ENCODE measurements at regions not wholly inside any gene's neighbourhood (a gene's known extent, or its start where the extent isn't known, plus 50 kb on each side); places are given as distances from the start of the nearest gene placed in this dataset.

DNA sequence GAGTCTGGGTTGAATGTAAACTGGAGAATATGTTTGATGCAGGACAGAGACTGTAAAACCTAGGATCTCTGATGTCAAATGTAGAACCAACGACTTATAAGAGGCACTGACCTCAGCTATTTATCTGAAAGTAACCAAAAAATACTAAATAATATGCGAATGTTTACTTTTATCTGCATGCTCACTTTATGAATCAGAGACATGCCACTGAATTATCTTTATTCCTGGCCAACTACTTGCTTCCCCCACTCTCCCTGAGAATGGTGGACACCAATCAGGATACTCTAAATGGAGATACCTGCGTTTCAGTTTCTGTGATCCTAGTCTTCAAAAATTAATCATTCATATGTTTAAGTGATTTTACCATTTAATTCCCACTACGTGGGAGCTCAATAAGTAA lies 1038.4 kb upstream of the PABPC4L start:
- CTCF ChIA-PET: no interaction called here
- no peak for FAIRE-seq
- no peaks in the 10 kb centered on the region for H3K9me3 ChIP-seq
- no peaks in the 10 kb centered on the region for H3K4me1 ChIP-seq
- H3K27ac ChIP-seq: no peak overlapping the region
- WGBS (ENCODE audit: missing lambda C conversion rate): 10% methylated on average over 4 of the region's 4 CpGs
- H3K4me3 ChIP-seq: no peak overlapping the region
- POLR2A ChIA-PET: no interaction called here
- no peak for ATAC-seq
- no peak for TF ChIP-seq SMC3 (IDR thresholded peaks at IDR 0.05)
- no peak for TF ChIP-seq FOXS1 (CRISPR knock-in tag; IDR thresholded peaks at IDR 0.05)
- TF ChIP-seq, protein P1, sequence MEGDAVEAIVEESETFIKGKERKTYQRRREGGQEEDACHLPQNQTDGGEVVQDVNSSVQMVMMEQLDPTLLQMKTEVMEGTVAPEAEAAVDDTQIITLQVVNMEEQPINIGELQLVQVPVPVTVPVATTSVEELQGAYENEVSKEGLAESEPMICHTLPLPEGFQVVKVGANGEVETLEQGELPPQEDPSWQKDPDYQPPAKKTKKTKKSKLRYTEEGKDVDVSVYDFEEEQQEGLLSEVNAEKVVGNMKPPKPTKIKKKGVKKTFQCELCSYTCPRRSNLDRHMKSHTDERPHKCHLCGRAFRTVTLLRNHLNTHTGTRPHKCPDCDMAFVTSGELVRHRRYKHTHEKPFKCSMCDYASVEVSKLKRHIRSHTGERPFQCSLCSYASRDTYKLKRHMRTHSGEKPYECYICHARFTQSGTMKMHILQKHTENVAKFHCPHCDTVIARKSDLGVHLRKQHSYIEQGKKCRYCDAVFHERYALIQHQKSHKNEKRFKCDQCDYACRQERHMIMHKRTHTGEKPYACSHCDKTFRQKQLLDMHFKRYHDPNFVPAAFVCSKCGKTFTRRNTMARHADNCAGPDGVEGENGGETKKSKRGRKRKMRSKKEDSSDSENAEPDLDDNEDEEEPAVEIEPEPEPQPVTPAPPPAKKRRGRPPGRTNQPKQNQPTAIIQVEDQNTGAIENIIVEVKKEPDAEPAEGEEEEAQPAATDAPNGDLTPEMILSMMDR (IDR thresholded peaks at IDR 0.05): no peak
- H3K4me2 ChIP-seq: no peak overlapping the region
- DNase-seq (ENCODE audit: low read depth in 1 of 2, low spot score in 1 of 2): no peak

DNA sequence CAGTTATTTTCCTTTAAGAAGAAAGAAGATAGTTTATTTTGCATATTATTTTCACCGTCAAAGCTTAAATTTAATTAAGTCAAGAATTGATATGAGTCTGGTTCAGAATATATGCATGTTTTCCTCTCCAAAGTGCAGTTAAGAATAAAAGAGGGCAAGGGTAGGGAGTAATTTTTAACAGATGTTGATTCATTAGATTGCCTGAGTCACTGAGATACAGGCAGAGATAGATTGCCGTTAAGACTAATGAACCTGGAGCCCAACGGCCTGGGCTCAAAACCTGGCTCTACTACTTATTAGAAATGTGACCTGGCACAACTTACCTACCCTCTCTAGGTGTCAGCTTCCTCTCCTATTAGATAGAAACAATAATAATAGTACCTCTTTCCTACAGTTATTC lies 1037.4 kb upstream of the PABPC4L start:
- Histone ChIP-seq H3K4me3 (no peak overlapping the region), H3K4me2 (no peak overlapping the region), H3K27ac (no peak overlapping the region), H3K9me3 (no peaks in the 10 kb centered on the region), H3K4me1 (no peaks in the 10 kb centered on the region)
- FAIRE-seq: no peak
- 43% methylated on average over 3 of the region's 3 CpGs for WGBS (ENCODE audit: missing lambda C conversion rate)
- no peak for TF ChIP-seq SMC3 (IDR thresholded peaks at IDR 0.05)
- TF ChIP-seq ZFP36 (IDR thresholded peaks at IDR 0.05; ENCODE audit: borderline replicate concordance, partially characterized antibody): no peak
- TF ChIP-seq SREBF2 (IDR thresholded peaks at IDR 0.05): no peak
- no peak for TF ChIP-seq NFE2L2 (conservative IDR thresholded peaks at IDR 0.05; ENCODE audit: low read length)
- TF ChIP-seq POLR2AphosphoS2 (conservative IDR thresholded peaks at IDR 0.05; ENCODE audit: low read length): no peak
- TF ChIP-seq TFCP2L1 (CRISPR knock-in tag; IDR thresholded peaks at IDR 0.05): no peak
- TF ChIP-seq GATA3 (IDR thresholded peaks at IDR 0.05; ENCODE audit: borderline replicate concordance): no peak
- TF ChIP-seq KDM1A (IDR thresholded peaks at IDR 0.05; ENCODE audit: low read depth): no peak
- TF ChIP-seq, protein P2, sequence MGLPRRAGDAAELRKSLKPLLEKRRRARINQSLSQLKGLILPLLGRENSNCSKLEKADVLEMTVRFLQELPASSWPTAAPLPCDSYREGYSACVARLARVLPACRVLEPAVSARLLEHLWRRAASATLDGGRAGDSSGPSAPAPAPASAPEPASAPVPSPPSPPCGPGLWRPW (IDR thresholded peaks at IDR 0.05): no peak
- ChIA-PET CTCF (no interaction called here), POLR2A (no interaction called here)
- DNase-seq (ENCODE audit: low read depth in 1 of 2, low spot score in 1 of 2): no peak
- ATAC-seq: no peak

DNA sequence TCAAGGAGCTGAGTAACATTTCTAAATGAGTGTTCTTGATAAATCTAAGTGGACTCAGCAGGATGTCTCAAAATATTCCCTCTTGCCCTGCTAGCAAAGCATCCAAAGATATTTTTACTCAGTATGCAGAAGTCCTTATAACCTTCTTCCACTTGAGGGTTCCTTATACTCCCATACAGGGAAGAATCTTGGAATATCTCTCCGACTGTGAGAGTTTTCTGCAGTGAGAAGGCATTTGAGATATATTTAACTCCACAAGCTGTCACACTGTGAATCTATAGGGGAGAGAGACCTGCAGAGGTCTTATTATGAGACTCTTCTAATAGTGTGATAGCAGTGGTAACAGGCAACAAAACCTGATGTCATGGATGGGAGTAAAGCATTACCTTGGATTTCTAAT lies 1034.5 kb upstream of the PABPC4L start:
- WGBS (ENCODE audit: missing lambda C conversion rate): 38% methylated on average over 1 of the region's 1 CpG
- H3K27ac ChIP-seq: no peak overlapping the region
- ATAC-seq (no peak), FAIRE-seq (no peak), DNase-seq (ENCODE audit: low read depth in 1 of 2, low spot score in 1 of 2) (no peak)
- ChIA-PET CTCF (no interaction called here), POLR2A (no interaction called here)
- no peaks in the 10 kb centered on the region for H3K4me1 ChIP-seq
- no peaks in the 10 kb centered on the region for H3K9me3 ChIP-seq
- H3K4me3 ChIP-seq: no peak overlapping the region
- TF ChIP-seq HEYL (CRISPR knock-in tag; IDR thresholded peaks at IDR 0.05) (no peak), HOXA7 (CRISPR knock-in tag; IDR thresholded peaks at IDR 0.05) (no peak), FOSB (CRISPR knock-in tag; IDR thresholded peaks at IDR 0.05) (no peak), ZNF302 (CRISPR knock-in tag; IDR thresholded peaks at IDR 0.05) (no peak), RAD21 (conservative IDR thresholded peaks at IDR 0.05 in 1 of 2, IDR thresholded peaks at IDR 0.05 in 1 of 2) (no peak), RFX5 (IDR thresholded peaks at IDR 0.05) (no peak), TFCP2L1 (CRISPR knock-in tag; IDR thresholded peaks at IDR 0.05) (no peak), ZC3H11A (IDR thresholded peaks at IDR 0.05) (no peak), EHF (CRISPR knock-in tag; IDR thresholded peaks at IDR 0.05) (no peak), POLR2A (IDR thresholded peaks at IDR 0.05; ENCODE audit: low read length) (no peak), BHLHE40 (IDR thresholded peaks at IDR 0.05; ENCODE audit: low read depth, low read length) (no peak), SREBF2 (IDR thresholded peaks at IDR 0.05) (no peak), HOXB13 (CRISPR knock-in tag; IDR thresholded peaks at IDR 0.05; ENCODE audit: low read depth) (no peak), MAFK (IDR thresholded peaks at IDR 0.05; ENCODE audit: partially characterized antibody) (no peak), ZSCAN20 (CRISPR knock-in tag; IDR thresholded peaks at IDR 0.05) (no peak), TP53 (CRISPR knock-in tag; IDR thresholded peaks at IDR 0.05) (no peak), CBX8 (IDR thresholded peaks at IDR 0.05) (no peak), EP300 (IDR thresholded peaks at IDR 0.05) (no peak)
- TF ChIP-seq, protein P3, sequence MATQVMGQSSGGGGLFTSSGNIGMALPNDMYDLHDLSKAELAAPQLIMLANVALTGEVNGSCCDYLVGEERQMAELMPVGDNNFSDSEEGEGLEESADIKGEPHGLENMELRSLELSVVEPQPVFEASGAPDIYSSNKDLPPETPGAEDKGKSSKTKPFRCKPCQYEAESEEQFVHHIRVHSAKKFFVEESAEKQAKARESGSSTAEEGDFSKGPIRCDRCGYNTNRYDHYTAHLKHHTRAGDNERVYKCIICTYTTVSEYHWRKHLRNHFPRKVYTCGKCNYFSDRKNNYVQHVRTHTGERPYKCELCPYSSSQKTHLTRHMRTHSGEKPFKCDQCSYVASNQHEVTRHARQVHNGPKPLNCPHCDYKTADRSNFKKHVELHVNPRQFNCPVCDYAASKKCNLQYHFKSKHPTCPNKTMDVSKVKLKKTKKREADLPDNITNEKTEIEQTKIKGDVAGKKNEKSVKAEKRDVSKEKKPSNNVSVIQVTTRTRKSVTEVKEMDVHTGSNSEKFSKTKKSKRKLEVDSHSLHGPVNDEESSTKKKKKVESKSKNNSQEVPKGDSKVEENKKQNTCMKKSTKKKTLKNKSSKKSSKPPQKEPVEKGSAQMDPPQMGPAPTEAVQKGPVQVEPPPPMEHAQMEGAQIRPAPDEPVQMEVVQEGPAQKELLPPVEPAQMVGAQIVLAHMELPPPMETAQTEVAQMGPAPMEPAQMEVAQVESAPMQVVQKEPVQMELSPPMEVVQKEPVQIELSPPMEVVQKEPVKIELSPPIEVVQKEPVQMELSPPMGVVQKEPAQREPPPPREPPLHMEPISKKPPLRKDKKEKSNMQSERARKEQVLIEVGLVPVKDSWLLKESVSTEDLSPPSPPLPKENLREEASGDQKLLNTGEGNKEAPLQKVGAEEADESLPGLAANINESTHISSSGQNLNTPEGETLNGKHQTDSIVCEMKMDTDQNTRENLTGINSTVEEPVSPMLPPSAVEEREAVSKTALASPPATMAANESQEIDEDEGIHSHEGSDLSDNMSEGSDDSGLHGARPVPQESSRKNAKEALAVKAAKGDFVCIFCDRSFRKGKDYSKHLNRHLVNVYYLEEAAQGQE (IDR thresholded peaks at IDR 0.05): no peak
- H3K4me2 ChIP-seq: no peak overlapping the region

Measured in A549 (cell line).